Tibial nerve (tissue), 4 donors: ENCODE measurements at regions not wholly inside any gene's neighbourhood (a gene's known extent, or its start where the extent isn't known, plus 50 kb on each side); places are given as distances from the start of the nearest gene placed in this dataset.

Experiments used
- DNase-seq, 2 donors: peaks; one replicate each; pipeline ENCODE4 v3.0.0-alpha.2; 2019; ENCODE audit warnings: low spot score in 2 of 2
- H3K27ac ChIP-seq, 4 donors: fragments of 200-600 bp; sonication (generic) in 3 of 4; one replicate each; pipeline ENCODE4 v1.5.1; 2017 to 2019; ENCODE audit warnings: mild to moderate bottlenecking in 1 of 4
- H3K27me3 ChIP-seq, 2 donors: fragments of 200-600 bp; sonication (generic) in 1 of 2; one replicate each; pipeline versions ENCODE4 v1.5.1 to v1.6.0; 2017 to 2019
- H3K36me3 ChIP-seq, 3 donors: fragments of 200-600 bp; sonication (generic); one replicate each; pipeline ENCODE4 v1.5.1; 2018 to 2019
- H3K4me1 ChIP-seq, 4 donors: fragments of 200-600 bp; sonication (generic) in 3 of 4; one replicate each; pipeline ENCODE4 v1.5.1; 2017 to 2019
- H3K4me3 ChIP-seq, 4 donors: fragments of 200-600 bp; sonication (generic) in 3 of 4; one replicate each; pipeline ENCODE4 v1.5.1; 2017 to 2019; ENCODE audit warnings: mild to moderate bottlenecking in 1 of 4, moderate library complexity in 1 of 4
- H3K9me3 ChIP-seq, 4 donors: fragments of 200-600 bp; sonication (generic) in 3 of 4; one replicate each; pipeline ENCODE4 v1.5.1; 2017 to 2019
- EP300 ChIP-seq, 2 donors: sonication (generic); formaldehyde crosslinking; IDR thresholded peaks; one replicate each; pipeline ENCODE4 v1.6.1; 2017; ENCODE audit warnings: antibody characterized with exemption in 2 of 2, mild to moderate bottlenecking in 1 of 2
- POLR2A ChIP-seq, 2 donors: fragments of 450-650 bp; IDR thresholded peaks; one replicate each; pipeline ENCODE4 v1.6.1; 2017; ENCODE audit warnings: antibody characterized with exemption in 2 of 2, mild to moderate bottlenecking in 2 of 2, moderate library complexity in 2 of 2
- WGBS, 2 donors: methylation state at CpG; one replicate each; pipeline ENCODE4 v1.1.5; 2018; 5-methylcytosine and 5-hydroxymethylcytosine counted together
- TF ChIP-seq, protein P1 (sequence below), 5 experiments: fragments of 200-600 bp in 3 of 5; fragments of 450-650 bp in 2 of 5; sonication (generic) in 3 of 5; IDR thresholded peaks; one replicate each; pipeline ENCODE4 v1.5.1; 2016 to 2019; ENCODE audit warnings: antibody characterized with exemption in 5 of 5, mild to moderate bottlenecking in 3 of 5, moderate library complexity in 2 of 5

DNA sequence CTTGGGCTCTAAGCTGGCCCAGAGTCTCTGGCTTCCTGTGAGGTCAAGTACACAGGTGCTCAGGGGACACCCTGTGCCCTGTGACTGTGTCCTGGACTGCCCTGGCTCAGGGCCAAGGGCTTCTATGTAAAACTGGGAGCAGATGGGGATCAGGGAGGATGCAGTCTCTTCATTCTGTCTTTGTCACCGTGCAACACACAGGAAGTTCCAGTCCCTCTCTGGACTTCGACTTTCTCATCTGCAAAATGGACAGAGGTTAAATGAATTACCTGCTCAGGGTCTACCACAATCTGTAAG, 61.9 kb upstream of the TLE3 start:
- TF ChIP-seq, protein P1, sequence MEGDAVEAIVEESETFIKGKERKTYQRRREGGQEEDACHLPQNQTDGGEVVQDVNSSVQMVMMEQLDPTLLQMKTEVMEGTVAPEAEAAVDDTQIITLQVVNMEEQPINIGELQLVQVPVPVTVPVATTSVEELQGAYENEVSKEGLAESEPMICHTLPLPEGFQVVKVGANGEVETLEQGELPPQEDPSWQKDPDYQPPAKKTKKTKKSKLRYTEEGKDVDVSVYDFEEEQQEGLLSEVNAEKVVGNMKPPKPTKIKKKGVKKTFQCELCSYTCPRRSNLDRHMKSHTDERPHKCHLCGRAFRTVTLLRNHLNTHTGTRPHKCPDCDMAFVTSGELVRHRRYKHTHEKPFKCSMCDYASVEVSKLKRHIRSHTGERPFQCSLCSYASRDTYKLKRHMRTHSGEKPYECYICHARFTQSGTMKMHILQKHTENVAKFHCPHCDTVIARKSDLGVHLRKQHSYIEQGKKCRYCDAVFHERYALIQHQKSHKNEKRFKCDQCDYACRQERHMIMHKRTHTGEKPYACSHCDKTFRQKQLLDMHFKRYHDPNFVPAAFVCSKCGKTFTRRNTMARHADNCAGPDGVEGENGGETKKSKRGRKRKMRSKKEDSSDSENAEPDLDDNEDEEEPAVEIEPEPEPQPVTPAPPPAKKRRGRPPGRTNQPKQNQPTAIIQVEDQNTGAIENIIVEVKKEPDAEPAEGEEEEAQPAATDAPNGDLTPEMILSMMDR (IDR thresholded peaks at IDR 0.05) = no peak
- no peak for TF ChIP-seq EP300 (IDR thresholded peaks at IDR 0.05)
- TF ChIP-seq POLR2A (IDR thresholded peaks at IDR 0.05) = no peak
- 75 to 77% methylated on average over 2 of the region's 2 CpGs for WGBS, 2 donors
- H3K4me1 ChIP-seq = peaks cover 0 to 41% (median 10%) of the 10 kb centered on the region in 4 donors

DNA sequence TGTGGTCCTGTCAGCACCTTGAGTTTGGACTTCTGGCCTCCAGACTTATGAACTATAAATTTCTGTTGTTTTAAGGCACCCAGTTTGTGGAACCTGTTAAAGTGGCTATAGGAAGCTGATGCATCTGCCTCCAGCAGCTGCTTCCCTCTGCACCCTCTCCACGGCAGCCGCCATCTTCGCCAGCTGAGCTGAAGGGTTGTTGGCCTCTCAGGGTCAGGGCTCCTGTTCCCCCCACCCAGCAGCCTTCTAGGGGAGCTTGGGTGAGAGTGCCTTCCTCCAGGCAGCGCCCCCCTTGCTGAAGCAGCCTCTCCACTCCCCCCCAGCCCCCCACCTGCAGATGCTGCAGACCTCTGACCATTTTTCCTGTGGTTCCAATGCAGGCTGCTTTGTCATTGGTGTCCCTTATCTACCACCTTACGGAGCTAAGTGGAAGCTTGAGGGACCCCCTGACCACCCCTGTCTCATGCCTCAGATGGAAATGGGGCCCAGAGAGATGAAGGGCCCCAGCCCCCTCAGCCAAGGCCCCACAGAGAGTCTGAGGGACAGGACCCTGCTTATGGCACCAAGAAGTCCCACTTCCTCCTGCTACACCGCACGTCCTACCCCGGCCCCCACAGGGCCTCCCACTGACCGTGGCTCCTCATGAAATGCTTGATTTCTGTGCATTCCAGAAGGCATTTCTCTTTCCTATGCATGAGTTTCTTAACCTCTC, 61.4 kb upstream of the TLE3 start:
- no peaks in the 10 kb centered on the region for H3K27me3 ChIP-seq
- no peak overlapping the region for H3K4me3 ChIP-seq
- no peaks in the 10 kb centered on the region for H3K9me3 ChIP-seq
- TF ChIP-seq EP300 (IDR thresholded peaks at IDR 0.05) (no peak), POLR2A (IDR thresholded peaks at IDR 0.05) (no peak)
- H3K36me3 ChIP-seq = no peaks in the 10 kb centered on the region
- no peak overlapping the region for H3K27ac ChIP-seq
- DNase-seq = no peak
- peaks cover 0 to 46% (median 14%) of the 10 kb centered on the region in 4 donors for H3K4me1 ChIP-seq
- 79 to 89% methylated on average over 9 of the region's 9 CpGs for WGBS, 2 donors

More for the DNA sequence above, 61.9 kb upstream of the TLE3 start:
- no peaks in the 10 kb centered on the region for H3K27me3 ChIP-seq
- no peak for DNase-seq
- H3K4me3 ChIP-seq = no peak overlapping the region
- H3K27ac ChIP-seq = no peak overlapping the region
- H3K9me3 ChIP-seq = no peaks in the 10 kb centered on the region
- H3K36me3 ChIP-seq = no peaks in the 10 kb centered on the region

DNA sequence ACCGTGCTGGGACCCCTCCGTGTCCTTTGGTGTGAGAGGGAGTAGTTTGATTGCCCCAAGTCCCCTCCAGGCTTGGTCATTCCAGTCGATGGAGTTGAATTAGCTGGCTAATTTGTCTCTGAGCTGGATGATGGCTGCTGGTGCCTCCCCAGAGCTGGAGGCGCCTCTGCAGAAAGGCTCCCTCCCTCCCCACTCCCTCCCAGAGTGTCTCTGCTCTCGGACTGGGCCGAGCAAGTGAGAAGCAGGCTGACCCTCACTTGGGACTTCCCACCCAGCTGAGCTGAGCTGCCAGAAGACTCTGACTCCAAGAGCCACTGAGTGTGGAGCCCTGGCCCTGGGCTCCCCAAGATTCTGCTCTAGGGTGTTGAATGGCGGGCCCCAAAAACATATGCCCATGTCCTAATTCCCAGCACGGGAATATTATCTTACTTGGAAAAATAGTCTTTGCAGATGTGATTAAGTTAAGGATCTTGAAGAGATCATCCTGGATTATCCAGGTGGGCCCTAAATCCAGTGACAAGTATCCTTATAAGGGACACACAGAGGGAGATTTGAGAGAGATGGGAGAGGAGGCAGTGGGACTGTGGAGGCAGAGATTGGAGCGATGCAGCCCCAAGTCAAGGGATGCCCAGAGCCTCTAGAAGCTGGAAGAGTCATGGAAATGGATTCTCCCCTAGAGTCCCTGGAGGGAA, 60.7 kb upstream of the TLE3 start:
- 92 to 94% methylated on average over 9 of the region's 9 CpGs for WGBS, 2 donors
- no peaks in the 10 kb centered on the region for H3K36me3 ChIP-seq
- H3K27me3 ChIP-seq = no peaks in the 10 kb centered on the region
- H3K27ac ChIP-seq = no peak overlapping the region
- H3K9me3 ChIP-seq = no peaks in the 10 kb centered on the region
- no peak for DNase-seq
- H3K4me3 ChIP-seq = no peak overlapping the region
- peaks cover 0 to 51% (median 19%) of the 10 kb centered on the region in 4 donors for H3K4me1 ChIP-seq
- TF ChIP-seq EP300 (IDR thresholded peaks at IDR 0.05) (no peak), POLR2A (IDR thresholded peaks at IDR 0.05) (no peak)
- TF ChIP-seq, protein P1 (IDR thresholded peaks at IDR 0.05) = no peak

DNA sequence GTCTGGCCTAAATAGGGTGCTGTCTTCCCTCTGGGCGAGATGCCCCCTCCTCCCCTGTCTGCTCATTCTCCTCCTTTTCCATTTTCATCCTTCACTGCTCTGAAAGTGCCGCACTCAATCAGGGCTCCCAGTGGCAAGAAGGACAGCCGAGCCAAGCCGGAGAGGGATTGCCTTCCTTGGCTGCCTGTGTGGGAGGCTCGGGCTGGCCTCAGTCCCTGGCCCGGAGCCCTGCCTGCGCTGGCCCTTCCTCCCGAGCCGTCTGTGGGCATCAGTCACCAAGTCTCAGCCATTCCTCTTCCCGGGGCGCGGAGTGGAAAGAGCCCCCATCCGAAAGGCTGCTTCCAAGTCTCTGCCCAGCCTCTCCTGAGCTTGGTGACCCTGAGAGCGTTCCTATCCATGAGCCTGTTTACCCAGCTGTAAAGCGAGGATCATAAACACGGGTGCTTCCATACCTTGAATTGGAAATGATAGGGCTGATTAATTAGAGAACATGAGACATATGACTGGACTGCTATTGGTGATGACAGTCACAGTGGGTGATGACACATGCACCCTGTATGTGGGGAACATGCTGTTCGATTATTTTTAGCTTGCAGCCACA, 59.1 kb upstream of the TLE3 start:
- WGBS, 2 donors = 39 to 49% methylated on average over 17 of the region's 17 CpGs
- Histone ChIP-seq H3K9me3 (no peaks in the 10 kb centered on the region), H3K4me3 (no peak overlapping the region), H3K27ac (peak overlapping the region in 2 of 4 donors; percentile 19 to 34), H3K4me1 (peaks cover 0 to 55% (median 19%) of the 10 kb centered on the region in 4 donors), H3K36me3 (no peaks in the 10 kb centered on the region), H3K27me3 (no peaks in the 10 kb centered on the region)
- TF ChIP-seq EP300 (IDR thresholded peaks at IDR 0.05) (peak in 1 of 2 donors; percentile 28), POLR2A (IDR thresholded peaks at IDR 0.05) (no peak)
- TF ChIP-seq, protein P1 (IDR thresholded peaks at IDR 0.05) = no peak
- DNase-seq = no peak

DNA sequence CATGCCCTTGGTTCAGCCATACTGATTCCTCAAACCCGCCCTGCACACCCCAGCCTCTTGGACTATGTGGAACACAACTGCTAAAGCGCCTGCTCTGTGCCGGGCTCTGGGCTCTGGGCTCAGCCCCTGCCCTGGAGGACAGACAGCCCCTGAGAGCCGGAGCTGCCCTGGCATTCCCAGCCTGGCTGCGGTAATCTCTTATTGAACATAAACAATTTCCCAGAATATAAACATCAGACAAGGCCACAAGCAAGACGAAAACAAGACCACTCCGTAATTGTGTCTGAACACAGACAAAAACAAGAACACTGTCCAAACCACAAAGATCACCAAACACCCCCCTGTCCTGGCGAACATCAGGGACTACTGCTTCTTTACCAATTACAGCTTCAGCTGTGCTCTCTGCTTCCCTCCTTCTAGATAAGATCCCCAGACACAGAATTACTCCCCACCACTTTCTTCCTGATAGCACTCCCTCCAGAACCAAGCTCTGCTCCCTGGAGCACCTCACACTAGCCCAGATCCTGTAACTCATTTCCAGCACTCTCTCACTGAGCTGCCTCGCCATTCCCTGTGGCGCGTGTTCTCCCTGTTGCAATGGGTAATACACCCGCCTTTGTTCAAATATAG, 57.1 kb upstream of the TLE3 start:
- Histone ChIP-seq H3K27ac (no peak overlapping the region), H3K4me3 (no peak overlapping the region), H3K4me1 (peaks cover 0 to 42% (median 16%) of the 10 kb centered on the region in 4 donors), H3K9me3 (no peaks in the 10 kb centered on the region), H3K36me3 (no peaks in the 10 kb centered on the region), H3K27me3 (no peaks in the 10 kb centered on the region)
- DNase-seq = no peak
- 72 to 73% methylated on average over 12 of the region's 12 CpGs for WGBS, 2 donors
- TF ChIP-seq POLR2A (IDR thresholded peaks at IDR 0.05) = no peak
- no peak for TF ChIP-seq EP300 (IDR thresholded peaks at IDR 0.05)
- TF ChIP-seq, protein P1 (IDR thresholded peaks at IDR 0.05) = no peak
